ENCODE measurements at regions not wholly inside any gene's neighbourhood (a gene's known extent, or its start where the extent isn't known, plus 50 kb on each side); places are given as distances from the start of the nearest gene placed in this dataset.
"Not testable (repeated sequence)": the region's sequence is repeated elsewhere in the genome, so short reads cannot be mapped to it uniquely, and the experiment has no call there.

DNA sequence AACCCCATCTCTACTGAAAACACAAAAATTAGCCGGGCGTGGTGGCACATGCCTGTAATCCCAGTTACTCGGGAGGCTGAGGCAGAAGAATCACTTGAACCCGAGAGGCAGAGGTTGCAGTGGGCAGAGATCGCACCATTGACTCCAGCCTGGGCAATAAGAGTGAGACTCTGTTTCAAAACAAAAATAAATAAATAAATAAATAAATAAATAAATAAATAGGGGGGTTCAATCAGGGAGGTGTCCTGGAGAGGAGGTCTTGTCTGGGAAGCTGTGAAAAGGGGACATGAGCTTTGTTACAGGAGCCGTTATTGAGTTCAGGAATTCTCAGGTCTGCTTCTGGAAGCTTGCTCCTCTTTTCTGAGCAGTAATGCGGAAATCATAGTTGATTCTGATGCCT lies 157.7 kb downstream of the SH3BP4 start:
- TF ChIP-seq, protein P1, sequence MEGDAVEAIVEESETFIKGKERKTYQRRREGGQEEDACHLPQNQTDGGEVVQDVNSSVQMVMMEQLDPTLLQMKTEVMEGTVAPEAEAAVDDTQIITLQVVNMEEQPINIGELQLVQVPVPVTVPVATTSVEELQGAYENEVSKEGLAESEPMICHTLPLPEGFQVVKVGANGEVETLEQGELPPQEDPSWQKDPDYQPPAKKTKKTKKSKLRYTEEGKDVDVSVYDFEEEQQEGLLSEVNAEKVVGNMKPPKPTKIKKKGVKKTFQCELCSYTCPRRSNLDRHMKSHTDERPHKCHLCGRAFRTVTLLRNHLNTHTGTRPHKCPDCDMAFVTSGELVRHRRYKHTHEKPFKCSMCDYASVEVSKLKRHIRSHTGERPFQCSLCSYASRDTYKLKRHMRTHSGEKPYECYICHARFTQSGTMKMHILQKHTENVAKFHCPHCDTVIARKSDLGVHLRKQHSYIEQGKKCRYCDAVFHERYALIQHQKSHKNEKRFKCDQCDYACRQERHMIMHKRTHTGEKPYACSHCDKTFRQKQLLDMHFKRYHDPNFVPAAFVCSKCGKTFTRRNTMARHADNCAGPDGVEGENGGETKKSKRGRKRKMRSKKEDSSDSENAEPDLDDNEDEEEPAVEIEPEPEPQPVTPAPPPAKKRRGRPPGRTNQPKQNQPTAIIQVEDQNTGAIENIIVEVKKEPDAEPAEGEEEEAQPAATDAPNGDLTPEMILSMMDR (IDR thresholded peaks at IDR 0.05; ENCODE audit: low read length) = not testable (repeated sequence)
- not testable (repeated sequence) for TF ChIP-seq EZH2 (optimal IDR thresholded peaks at IDR 0.05; ENCODE audit: low read depth, low read length)

Data from MM.1S (cell line).